ENCODE measurements at regions not wholly inside any gene's neighbourhood (a gene's known extent, or its start where the extent isn't known, plus 50 kb on each side); places are given as distances from the start of the nearest gene placed in this dataset.
A peak's percentile ranks its signal among the peaks of the same experiment; 100 is the strongest.

DNA sequence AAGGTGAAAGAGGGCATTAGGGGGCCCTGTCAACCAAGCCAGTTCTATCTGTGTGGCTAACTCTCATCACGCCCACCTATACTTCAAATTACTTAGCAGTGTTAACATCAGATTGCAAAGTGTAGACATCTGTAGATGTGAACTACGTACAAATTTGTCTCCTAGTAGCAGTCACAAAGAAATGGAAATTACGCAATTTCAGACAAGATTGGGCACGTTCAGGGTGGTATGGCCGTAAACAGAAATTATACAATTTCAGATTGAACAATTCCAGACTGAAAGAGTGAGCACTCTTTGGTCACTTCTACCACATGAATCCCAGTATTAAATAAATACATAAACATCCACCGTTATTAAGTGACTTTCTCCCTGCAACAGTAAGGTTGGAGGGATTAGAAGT is 592.7 kb upstream of the PSMD7 start:
- peaks cover 3% of the 10 kb centered on the region for H3K9me3 Mint-ChIP-seq
- H3K4me1 Mint-ChIP-seq, result peaks cover 5% of the 10 kb centered on the region
- no peak overlapping the region for H3K4me3 Mint-ChIP-seq
- no peak overlapping the region for H3K27ac Mint-ChIP-seq
- TF ChIP-seq, protein P1, sequence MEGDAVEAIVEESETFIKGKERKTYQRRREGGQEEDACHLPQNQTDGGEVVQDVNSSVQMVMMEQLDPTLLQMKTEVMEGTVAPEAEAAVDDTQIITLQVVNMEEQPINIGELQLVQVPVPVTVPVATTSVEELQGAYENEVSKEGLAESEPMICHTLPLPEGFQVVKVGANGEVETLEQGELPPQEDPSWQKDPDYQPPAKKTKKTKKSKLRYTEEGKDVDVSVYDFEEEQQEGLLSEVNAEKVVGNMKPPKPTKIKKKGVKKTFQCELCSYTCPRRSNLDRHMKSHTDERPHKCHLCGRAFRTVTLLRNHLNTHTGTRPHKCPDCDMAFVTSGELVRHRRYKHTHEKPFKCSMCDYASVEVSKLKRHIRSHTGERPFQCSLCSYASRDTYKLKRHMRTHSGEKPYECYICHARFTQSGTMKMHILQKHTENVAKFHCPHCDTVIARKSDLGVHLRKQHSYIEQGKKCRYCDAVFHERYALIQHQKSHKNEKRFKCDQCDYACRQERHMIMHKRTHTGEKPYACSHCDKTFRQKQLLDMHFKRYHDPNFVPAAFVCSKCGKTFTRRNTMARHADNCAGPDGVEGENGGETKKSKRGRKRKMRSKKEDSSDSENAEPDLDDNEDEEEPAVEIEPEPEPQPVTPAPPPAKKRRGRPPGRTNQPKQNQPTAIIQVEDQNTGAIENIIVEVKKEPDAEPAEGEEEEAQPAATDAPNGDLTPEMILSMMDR (IDR thresholded peaks at IDR 0.05; ENCODE audit: unreplicated experiment in 3 of 3), result no peak
- H3K36me3 Mint-ChIP-seq (ENCODE audit: low read depth), result peaks cover 4% of the 10 kb centered on the region
- H3K27me3 Mint-ChIP-seq (ENCODE audit: low read depth), result no peaks in the 10 kb centered on the region

DNA sequence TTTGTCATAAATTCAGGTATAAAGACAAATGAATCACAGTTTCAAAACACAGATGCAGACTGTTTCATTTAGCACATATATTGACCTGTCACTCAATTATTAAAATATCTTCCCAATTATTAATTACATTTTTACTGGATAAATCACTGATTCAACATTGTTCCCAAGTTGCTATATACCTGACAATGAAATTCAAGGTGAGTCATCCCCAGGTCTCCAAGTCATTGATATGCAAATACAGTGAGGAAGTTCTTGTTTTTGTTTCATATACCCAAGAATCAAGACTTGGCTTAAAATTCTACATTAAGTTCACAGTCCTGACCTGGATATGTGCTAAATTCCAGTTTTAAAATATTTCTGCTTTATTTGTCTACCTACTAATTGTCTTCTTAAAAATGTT is 599.3 kb upstream of the PSMD7 start:
- no peak overlapping the region for H3K27ac Mint-ChIP-seq
- H3K27me3 Mint-ChIP-seq (ENCODE audit: low read depth), result no peaks in the 10 kb centered on the region
- H3K4me3 Mint-ChIP-seq, result no peak overlapping the region
- TF ChIP-seq, protein P1 (IDR thresholded peaks at IDR 0.05; ENCODE audit: unreplicated experiment in 3 of 3), result no peak
- H3K9me3 Mint-ChIP-seq, result peaks cover 2% of the 10 kb centered on the region
- H3K36me3 Mint-ChIP-seq (ENCODE audit: low read depth), result no peaks in the 10 kb centered on the region
- peaks cover 14% of the 10 kb centered on the region for H3K4me1 Mint-ChIP-seq

DNA sequence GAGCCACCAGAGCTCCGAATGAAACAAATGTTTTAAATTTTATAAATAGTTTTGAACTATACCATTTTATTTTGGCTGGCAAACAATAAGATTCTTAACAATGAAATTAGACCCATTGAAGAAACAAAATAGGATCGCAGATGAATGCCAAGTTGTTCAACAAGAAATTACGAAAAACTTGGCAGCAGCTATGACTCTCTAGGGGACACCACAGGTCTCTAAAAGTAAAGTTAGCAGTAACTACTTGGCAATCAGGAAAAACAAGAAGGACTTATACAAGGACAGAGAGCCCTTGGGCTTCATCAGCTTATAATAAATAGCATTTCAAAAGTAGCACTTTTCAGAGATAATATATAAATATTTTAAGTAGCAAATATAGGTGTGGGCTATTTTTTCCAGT is 603.8 kb upstream of the PSMD7 start:
- TF ChIP-seq, protein P1 (IDR thresholded peaks at IDR 0.05; ENCODE audit: unreplicated experiment in 3 of 3), result no peak
- Mint-ChIP-seq H3K27me3 (ENCODE audit: low read depth) (no peaks in the 10 kb centered on the region), H3K9me3 (peaks cover 2% of the 10 kb centered on the region), H3K4me3 (no peak overlapping the region), H3K4me1 (peaks cover 39% of the 10 kb centered on the region), H3K36me3 (ENCODE audit: low read depth) (no peaks in the 10 kb centered on the region), H3K27ac (peak overlapping the region in 1 of 3 experiments; percentile 22)

DNA sequence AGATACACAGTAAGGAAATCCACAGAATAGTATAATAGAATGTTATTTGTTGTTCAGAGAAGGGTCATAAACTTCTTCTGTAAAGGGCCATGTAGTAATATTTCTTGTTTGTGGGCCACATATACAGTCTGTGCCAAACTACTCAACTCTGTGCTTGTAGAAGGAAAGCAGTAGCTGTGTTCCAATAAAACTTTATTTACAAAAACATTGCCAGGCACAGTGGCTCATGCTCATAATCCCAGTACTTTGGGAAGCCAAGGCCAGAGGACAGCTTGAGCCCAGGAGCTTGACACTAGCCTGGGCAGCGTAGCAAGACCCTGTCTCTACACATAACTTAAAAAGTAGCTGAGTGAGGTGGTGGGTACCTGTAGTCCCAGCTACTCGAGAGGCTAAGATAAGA is 612.8 kb upstream of the PSMD7 start:
- Mint-ChIP-seq H3K36me3 (ENCODE audit: low read depth) (peaks cover 3% of the 10 kb centered on the region), H3K27me3 (ENCODE audit: low read depth) (no peaks in the 10 kb centered on the region), H3K4me3 (no peak overlapping the region), H3K4me1 (no peaks in the 10 kb centered on the region), H3K27ac (no peak overlapping the region), H3K9me3 (peaks cover 6% of the 10 kb centered on the region)
- TF ChIP-seq, protein P1 (IDR thresholded peaks at IDR 0.05; ENCODE audit: unreplicated experiment in 3 of 3), result no peak

DNA sequence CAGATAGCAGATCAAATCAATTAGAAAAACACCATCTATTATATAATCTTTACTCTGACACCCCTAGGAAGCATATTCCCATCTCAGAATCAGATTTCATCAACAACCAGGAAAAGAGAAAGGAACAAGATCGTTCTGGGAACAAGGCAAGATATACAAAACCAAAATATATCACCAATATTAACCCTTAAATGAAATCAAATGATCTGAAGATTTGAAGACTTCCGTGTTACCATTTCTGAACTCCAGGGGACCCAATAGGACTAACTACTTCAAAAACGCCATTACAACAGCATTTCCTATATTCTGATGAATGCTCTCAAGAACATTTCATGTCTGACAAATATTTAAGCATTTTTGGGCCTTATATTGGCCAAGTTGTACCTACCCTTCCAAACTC is 624.2 kb upstream of the ZFHX3 start:
- Mint-ChIP-seq H3K27ac (no peak overlapping the region), H3K27me3 (ENCODE audit: low read depth) (no peaks in the 10 kb centered on the region), H3K4me1 (peaks cover 6% of the 10 kb centered on the region), H3K9me3 (peaks cover 9% of the 10 kb centered on the region), H3K4me3 (no peak overlapping the region), H3K36me3 (ENCODE audit: low read depth) (no peaks in the 10 kb centered on the region)
- TF ChIP-seq, protein P1 (IDR thresholded peaks at IDR 0.05; ENCODE audit: unreplicated experiment in 3 of 3), result no peak

Data from nephron (organoid).